A673 (cell line): ENCODE measurements at regions not wholly inside any gene's neighbourhood (a gene's known extent, or its start where the extent isn't known, plus 50 kb on each side); places are given as distances from the start of the nearest gene placed in this dataset.

Source experiments
- EZH2 ChIP-seq: fragments of 200-600 bp; sonication (generic); IDR thresholded peaks from 2 replicates; pipeline ENCODE4 v1.6.1; 2017; ENCODE audit warnings: borderline replicate concordance, low read depth, mild to moderate bottlenecking, mixed read lengths, antibody characterized with exemption, low read length; ENCODE audit not compliant: poor library complexity, severe bottlenecking
- TF ChIP-seq, protein P1 (sequence below): fragments of 300-800, 200-600 bp; sonication (generic); conservative IDR thresholded peaks from 2 replicates; pipeline ENCODE4 v1.5.1; 2017; ENCODE audit warnings: low read depth, mild to moderate bottlenecking, antibody characterized with exemption, low read length, moderate library complexity, mixed read lengths

DNA sequence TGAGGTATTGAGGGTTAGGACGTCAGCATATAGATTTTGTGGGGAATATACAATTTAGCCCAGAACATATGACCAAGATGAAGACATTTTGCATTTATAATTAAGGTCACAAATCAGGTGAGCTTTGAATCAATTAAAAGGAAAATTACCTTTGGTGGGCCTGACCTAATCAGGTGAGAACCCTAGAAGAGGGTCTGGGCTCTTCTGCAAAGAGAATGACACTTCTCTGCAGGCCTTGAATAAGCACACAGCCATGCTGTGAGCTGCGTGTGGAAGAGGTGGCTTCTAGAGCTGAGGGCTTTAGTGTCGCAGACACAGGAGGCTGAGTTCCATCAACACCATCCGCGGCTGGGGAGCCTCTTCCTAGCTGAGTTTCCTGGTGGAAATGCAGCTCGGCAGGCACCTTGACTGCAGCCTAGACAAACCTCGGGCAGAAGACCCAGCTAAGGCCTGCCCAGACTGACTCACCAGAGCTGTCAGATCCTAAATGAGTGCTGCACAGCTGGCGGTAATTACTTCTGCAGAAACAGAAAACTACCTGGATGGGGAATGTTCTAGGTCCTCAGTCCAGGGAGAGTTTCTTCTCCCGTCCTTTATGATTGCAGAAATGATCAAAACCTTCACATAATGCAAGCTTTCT, 287.5 kb upstream of the IRX1 start:
- TF ChIP-seq, protein P1, sequence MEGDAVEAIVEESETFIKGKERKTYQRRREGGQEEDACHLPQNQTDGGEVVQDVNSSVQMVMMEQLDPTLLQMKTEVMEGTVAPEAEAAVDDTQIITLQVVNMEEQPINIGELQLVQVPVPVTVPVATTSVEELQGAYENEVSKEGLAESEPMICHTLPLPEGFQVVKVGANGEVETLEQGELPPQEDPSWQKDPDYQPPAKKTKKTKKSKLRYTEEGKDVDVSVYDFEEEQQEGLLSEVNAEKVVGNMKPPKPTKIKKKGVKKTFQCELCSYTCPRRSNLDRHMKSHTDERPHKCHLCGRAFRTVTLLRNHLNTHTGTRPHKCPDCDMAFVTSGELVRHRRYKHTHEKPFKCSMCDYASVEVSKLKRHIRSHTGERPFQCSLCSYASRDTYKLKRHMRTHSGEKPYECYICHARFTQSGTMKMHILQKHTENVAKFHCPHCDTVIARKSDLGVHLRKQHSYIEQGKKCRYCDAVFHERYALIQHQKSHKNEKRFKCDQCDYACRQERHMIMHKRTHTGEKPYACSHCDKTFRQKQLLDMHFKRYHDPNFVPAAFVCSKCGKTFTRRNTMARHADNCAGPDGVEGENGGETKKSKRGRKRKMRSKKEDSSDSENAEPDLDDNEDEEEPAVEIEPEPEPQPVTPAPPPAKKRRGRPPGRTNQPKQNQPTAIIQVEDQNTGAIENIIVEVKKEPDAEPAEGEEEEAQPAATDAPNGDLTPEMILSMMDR: no peak
- TF ChIP-seq EZH2: no peak
